Jurkat, Clone E6-1 (cell line): ENCODE measurements at regions not wholly inside any gene's neighbourhood (a gene's known extent, or its start where the extent isn't known, plus 50 kb on each side); places are given as distances from the start of the nearest gene placed in this dataset.
"Not testable (repeated sequence)": the region's sequence is repeated elsewhere in the genome, so short reads cannot be mapped to it uniquely, and the experiment has no call there.

Experiments used
- DNase-seq: peaks from one replicate; pipeline ENCODE4 v3.0.0-alpha.2; 2011; ENCODE audit warnings: low read depth, low spot score
- H3K4me3 ChIP-seq: 2 replicates; pipeline ENCODE4 v1.5.1; 2011; ENCODE audit warnings: mild to moderate bottlenecking, low read length, control low read depth, moderate library complexity

DNA sequence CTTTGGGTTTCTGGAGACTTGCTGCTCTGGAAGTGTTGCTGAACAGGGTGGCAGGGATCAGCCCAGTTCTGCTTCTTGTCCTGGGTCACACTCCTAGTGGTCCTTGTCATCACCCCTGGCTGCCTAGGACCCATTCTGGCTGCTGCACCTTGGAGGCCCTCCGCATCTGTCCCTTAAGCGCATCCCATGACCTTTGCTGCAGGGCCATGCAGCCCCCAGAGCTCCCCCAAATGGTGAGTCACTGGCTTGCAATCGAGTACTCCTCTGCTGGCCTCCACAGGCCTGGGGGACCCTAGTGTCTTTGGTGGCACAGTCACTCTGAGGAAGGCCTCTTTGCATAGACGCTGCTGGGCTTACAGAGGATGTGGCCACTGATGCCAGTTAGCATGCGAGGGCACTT is 188.5 kb downstream of the ASB1 start:
- no peak for DNase-seq
- no peak overlapping the region for H3K4me3 ChIP-seq

DNA sequence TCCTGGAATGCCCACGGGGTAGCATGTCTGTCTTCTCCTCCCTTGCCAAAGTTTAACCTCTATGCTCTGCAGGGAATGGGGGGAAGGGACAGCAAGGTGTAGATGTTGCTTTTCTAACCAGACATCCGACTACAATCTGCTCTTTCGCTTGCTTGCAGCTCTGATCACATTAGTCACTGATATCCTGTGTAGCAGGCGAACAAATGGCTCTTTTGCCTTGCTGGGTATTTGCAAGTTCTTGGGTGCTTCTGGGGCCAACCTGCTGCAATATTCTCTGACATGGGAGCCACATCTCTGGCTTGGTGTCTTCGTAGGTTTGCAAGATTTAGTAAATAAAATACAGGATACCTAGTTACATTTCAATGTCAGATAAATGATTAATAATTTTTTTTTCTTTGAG is 190.0 kb downstream of the ASB1 start:
- DNase-seq: no peak
- H3K4me3 ChIP-seq: no peak overlapping the region

DNA sequence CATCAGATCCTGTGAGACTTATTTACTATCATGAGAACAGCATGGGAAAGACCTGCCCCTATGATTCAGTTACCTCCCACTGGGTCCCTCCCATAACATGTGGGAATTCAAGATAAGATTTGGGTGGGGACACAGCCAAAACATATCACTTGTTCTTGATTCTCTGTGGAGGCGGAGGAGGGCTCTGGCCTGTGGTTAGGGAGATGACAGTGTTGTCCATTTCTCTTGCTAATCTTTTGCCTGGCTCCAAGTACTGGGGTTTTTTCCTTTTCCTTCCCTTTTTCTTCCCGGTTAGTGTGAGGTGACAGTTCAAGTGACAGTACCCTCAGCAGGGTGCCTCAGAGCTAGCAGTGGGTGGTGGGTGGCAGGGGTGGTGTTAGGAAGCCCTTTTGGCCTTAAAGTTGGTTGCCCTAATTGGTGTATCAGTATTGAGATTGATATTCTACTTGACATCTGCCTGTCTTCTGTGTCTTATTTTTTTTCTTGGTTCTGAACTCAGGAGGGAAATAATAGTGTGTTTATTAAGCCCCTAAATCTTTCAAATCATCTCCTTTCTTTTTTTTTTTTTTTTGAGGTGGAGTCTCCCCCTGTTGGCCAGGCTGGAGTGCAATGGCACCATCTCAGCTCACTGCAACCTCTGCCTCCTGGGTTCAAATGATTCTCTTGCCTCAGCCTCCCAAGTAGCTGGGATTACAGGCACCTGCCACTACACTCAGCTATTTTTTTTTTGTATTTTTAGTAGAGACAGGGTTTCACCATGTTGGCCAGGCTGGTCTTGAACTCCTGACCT is 192.0 kb downstream of the ASB1 start:
- H3K4me3 ChIP-seq, DNase-seq: not testable (repeated sequence)

DNA sequence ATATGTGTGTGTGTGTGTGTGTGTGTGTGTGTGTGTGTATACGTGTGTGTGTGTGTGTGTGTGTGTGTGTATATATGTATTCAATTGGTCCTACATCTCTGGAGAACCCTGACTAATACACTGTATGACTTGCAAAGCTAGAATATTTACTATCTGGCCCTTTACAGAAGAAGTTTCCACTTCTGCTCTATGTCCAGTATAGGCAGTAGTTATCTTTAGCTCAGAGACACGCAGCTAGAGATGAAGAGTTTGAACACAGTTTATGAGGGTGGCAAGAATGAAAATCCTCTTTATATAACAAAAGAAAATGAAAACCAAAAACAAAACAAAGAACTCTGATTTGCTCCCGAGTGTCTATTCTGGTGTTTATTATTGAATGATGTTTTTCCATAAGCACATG is 201.2 kb downstream of the ASB1 start:
- no peak overlapping the region for H3K4me3 ChIP-seq
- DNase-seq: no peak

DNA sequence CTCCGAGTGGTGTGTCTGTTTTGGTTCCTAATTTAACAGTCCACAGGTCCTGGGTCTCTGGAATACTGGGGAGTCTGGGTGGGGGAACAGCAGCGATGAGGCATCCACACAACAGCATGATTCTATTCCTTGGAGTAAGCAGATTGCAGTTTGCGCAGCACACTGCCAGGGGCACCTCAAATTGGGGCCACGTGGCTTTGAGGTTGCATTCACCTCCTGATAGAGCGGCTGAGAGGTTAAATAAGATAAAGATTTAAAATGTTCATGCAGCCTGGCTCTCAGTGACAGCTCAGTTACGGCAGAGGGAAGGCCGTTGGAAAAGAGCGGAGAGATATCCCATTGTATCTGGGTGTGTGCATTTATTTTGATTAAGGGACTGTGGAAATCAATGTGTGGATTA is 202.3 kb downstream of the ASB1 start:
- H3K4me3 ChIP-seq: no peak overlapping the region

DNA sequence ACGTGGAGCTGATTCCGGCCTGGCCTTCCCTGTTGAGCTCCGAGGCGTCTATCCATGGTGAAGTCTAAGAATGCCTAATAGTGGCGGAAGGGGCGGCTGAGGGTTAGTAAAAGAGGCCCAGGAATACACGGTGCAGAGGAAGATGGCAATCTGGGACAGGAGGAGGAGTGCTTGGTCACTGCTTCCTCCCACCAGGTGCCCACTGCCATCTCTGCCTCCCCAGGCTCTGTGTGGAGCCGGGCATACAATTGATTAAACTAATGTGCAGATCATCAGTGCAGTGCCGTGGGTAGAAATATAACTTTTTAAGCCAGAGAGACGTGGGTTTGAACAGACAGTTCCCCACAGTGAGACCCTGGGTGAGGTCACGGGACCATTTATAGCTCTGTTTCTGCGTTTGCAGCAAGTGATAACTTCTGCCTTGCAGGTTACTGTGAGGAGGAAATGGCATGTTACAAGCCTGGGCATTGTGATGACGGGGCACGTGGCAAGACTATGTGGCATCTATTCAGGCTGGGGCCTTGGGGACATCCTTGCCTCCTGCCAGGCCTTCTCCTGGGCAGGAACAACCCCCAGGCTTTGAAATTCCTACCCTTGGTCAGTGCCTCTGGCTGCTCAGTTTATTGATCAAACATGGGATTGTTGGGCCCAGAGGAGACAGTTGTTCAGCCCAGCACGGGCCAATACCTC is 204.9 kb downstream of the ASB1 start:
- no peak overlapping the region for H3K4me3 ChIP-seq
- DNase-seq: no peak

More for the DNA sequence above, 202.3 kb downstream of the ASB1 start:
- no peak for DNase-seq

DNA sequence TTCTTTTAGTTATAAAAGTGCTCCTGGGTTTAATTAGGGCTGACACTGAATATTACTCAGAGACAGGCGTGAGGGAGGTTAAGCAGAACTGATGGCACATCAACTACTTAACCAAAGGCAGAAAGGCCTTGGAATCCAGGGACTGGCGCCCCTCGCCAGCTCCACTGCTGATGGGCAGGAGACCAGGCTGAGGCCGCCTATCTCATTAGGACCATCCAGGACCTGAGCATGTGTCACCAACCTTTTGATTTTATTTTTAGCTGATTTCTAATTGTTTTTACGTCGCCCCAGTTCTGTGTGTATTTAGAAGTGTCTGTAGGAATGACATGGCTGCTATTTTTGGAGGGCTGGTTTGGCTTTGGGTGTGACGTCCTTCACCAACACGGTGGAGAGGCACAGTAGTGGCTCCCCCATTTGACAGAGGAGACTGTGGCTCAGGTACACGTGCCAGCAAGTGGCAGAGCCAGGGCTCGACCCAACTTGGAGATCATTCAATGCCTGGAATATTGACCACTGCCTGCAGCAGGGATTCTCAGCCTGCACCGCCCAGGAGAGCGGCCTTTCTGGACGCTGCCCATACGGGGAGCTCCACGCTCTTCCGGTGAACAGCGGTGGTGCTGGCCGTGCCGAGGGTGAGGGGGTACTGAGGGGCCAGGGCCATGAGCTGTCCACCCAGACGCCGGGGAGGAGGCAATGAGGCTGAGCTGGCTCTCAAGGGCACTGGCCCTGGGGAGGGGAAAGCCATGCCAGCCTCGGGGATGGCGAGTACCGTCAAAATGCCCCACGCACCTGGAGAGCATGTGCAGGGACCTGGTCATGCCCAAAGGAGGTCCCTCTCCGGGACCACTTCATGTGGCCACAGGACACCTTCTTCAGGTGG is 205.7 kb downstream of the ASB1 start:
- no peak overlapping the region for H3K4me3 ChIP-seq
- DNase-seq: no peak

DNA sequence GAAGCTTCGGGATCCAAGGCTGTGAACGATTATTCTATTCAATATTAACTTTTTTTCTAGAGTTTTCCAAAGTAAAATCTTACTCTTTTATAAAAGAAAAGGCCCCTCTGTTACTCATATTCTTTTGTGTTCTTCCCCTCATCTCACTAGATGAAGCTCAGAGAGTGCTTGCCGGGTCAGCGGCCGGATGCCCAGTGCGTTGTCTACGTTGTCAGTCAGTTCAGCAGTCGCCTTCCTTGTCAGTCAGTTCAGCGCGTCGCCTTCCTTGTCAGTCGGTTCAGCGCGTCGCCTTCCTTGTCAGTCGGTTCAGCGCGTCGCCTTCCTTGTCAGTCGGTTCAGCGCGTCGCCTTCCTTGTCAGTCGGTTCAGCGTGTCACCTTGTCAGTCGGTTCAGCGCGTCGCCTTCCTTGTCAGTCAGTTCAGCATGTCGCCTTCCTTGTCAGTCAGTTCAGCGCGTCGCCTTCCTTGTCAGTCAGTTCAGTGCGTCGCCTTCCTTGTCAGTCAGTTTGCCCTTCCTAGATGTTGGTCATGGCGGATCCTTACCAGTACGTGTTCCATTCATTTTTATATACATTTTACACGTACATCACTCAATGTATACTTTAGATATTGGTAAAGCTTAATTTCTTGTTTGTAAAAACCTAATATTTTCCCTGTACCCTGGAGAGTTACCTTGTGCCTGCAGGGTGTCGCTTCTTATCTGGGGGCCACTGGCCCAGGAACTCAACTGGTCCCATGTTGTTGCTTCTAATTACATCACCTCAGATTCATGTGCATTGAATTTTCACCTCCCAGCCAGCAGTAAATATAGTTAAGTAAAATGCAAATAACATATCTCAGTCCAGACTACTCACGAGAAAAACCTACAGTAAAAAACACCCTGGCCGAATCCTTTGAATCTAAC is 206.9 kb downstream of the ASB1 start:
- DNase-seq: no peak
- H3K4me3 ChIP-seq: no peak overlapping the region

DNA sequence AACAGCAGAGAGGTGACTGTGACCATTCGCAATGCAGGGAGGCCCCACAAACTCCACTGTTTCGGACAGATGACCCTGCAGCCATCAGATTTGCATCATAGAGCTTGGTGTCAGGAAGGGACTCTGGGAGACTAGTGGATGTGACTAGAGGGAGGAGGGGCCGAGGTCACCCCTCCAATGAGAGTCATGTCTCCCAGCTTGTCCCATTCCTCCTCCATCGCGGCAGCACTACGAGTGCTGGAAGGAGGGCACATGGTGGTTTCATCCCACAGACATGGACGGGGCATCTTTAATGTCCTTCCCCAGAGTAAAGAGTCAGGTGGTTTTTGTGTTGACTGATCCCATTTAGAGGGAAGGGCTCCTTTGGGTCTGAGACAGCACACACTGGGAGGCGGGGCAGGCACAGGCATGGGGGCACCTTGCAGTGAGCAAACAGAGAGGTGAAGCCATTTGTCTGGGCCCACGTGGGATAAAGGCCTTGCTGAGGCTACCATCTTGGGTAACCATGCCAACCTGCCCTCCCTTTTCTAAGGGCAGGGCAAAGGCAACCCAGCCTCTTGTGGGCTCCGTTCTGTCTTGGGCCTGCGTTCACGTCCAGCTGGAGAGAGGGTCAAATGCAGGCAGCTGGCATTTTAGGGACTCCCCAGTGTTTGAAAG is 208.1 kb downstream of the ASB1 start:
- no peak overlapping the region for H3K4me3 ChIP-seq
- no peak for DNase-seq

DNA sequence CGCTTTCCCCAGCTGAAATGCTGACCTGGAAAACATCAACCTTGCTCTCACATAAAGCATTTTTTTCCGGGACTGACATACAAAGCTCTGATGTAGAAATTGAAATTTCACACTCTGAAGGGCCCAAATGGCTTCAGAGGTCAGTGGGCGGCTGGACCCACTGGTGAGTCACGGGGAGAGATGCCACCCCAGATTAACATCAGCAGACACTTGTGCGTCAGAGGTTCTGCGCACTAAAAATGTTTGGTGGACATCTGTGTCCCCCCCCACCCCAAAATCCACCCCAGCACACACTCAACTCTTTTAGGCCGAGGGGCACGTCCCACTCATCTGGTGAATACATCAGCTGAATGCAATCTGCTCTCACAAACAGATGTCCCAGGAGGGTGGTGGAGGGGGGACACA is 208.9 kb downstream of the ASB1 start:
- DNase-seq: no peak
- no peak overlapping the region for H3K4me3 ChIP-seq

DNA sequence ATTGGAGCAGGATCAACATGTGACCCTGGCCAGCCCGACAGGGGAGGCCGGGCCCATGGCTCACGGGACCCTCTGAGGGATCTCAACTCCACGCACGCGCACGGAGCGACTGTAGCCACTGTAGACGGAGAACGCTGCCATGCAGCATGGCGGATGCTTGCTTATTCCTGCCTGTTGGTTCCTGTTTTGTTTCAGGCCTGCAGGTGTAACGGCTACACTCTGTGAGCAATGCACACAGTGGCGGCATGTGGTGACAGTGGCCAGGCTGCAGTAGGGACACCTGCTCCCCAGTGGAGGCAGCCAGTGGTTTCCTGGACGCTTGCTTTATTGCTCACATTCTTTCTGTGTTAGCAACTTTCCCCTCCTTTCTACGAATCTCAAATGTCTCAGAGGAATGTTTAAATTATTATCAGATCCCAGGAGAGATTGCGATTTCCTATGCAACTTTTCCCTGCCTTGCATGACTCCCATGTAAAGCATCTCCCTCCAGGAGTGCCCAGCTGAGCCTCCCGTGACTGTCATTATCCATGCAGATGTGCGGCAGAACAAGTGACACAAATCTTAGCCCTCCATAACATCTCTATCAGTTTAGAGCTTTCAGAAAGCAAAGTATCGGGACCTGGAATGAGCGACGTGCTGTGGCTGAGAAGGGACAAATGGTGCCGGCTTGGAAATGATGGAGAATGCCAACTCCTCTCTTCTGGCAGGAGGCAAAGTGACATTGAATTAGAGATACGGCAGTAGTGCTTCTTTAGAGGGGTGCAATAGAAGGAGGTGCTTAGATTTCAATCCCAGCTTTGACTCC is 209.7 kb downstream of the ASB1 start:
- H3K4me3 ChIP-seq: no peak overlapping the region
- DNase-seq: no peak

DNA sequence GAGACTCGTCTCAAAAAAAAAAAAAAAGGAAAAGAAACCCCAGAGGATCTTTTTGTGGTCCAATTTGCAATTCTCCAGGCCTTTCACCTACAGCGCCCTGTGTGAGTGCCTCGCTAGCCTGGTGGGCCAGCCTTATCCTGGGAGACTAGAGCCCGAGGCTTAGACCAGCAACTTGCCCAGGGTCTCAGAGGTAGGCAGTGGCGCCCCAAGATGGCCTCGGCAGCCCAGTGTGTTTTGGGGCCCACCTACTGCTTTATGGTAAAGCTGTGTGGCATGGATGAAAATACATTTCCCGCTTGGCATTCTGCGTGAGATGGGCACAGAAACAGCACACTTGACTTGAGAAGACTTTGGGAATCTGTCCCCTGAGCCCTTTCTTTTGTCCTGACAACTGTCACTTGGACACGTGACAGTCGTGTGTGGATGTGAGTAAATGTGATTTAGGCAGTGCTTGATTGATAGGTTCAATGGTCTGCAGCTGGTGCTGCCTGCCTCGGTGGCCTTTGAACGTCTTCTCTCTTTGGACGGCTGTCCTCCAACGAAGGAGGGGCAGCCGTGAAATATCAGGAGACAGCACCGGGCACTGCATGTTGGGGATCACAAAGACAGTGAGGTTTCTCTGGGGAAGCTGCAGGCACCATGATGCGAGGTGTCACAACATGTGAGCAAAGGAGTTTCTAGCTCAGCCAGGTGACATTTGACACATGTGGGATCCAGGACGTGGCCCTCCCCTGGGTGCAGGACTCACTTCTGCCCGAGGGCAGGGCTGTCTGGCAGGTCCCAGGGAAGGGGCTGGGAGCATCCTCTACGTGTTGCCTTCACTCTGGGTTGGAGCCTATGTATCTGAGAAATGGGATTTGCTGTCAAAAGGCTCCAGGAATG is 209.5 kb upstream of the TWIST2 start:
- DNase-seq: no peak
- no peak overlapping the region for H3K4me3 ChIP-seq

DNA sequence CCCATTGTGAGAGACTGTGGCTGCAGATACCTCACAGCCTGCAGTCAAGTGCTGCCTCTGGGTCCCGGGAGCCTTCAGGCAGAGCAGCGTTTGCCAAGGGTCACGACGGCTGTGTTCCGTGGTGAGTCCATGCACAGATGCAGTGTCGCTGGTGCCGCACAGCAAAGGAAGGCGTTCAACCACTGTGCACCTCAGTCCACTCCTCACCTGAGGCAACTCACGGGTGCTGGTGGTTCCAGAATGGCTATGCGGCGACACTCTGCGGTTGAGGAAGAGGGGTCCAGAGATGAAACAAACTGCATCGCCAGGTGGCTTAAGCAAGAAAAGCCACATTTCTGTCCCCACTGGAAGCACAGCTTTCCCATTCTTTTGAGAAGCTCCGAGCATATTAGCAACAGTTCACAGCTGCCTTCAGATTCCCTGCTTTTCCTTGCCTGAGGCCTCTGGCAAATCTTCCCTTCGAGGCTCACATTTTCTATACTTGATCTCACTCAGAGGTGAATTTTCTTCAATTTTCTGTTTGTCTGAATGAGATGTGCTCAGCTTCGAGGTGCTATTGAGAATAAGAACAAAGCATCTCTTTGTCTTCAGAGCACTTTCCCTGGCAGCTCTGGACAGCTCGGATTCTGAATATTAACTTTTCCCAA is 208.8 kb upstream of the TWIST2 start:
- no peak overlapping the region for H3K4me3 ChIP-seq
- no peak for DNase-seq

DNA sequence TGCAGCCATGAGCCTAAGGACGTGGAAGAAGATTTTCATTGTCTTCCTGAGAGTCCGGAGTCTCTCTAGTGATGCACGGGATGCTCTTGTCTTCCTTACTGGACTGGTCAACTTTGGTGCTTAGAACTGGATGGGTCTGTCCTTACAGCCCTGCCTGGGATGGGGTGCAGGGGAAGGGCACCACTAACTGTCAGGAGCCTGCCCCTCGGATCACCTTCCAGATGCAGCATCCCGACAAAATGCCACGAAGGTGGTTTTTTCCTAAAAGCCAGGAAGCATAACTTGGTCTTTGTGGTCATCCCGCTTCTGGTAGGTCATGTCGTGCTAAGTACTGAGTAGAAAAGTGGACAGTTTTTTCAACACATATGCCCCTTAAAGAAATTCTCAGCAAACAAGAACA is 207.4 kb upstream of the TWIST2 start:
- DNase-seq: no peak
- no peak overlapping the region for H3K4me3 ChIP-seq

DNA sequence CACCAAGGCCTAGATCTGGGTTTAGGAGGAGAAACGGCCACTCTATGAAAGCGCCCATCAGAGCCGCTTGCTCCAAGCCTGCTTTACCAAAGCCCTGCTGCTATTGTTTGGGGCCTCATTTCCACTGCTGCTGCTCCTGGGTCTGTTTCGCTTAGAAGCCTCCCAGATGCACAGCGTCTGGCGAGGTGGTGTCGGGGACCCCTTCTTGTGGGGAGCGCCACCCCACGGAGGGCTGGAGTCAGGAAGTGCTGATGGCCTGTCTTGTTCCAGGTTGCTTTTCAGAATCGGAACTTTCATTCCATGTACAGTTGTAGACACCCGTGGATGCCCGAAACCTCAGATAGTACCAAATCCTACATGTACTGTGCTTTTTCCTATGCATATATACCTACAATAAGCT is 204.9 kb upstream of the TWIST2 start:
- DNase-seq: no peak
- no peak overlapping the region for H3K4me3 ChIP-seq

DNA sequence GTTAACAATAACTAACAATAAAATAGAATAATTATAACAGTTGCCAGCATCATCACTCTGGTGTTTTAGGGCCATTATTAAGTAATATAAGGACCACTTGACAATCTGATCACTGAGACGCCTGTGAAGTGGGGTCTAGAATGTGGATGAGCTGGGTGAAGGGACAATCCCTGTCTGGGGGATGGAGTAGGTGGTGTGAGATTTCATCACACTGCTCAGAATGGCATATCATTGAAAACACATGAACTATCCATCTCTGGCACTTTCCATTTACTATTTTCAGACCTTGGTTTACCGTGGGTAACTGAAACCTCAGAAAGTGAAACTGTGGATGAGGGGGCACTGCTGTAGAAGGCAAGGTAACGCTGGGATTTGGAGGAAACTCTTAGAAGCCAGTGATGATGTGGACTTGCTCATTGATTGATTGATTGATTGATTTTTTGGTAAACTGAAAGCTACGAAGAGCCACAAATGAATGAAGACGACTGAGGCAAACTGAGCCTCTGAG is 204.4 kb upstream of the TWIST2 start:
- H3K4me3 ChIP-seq: no peak overlapping the region
- no peak for DNase-seq
